ENCODE measurements at regions not wholly inside any gene's neighbourhood (a gene's known extent, or its start where the extent isn't known, plus 50 kb on each side); places are given as distances from the start of the nearest gene placed in this dataset.
A peak's percentile ranks its signal among the peaks of the same experiment; 100 is the strongest.

DNA sequence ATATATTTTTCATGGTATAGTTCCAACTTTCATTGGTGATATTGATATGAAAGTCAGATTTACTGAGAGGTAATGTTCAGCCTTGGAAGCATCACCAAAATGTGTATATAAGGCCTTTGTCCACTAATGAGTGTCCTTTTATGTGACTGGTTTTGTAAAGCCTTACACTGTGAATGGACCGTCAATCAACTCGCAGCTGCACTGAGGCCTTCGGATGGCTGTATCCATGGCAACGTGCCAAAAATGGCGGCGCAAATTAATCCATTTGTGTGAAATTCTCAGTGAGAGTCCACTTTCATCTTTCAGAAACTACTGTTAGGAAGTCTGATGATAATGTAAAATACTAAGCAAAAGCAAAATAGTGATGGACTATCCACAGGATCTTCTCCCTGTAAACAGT, 131.7 kb downstream of the SPCS3 start:
- TF ChIP-seq CTCF (conservative IDR thresholded peaks at IDR 0.05) = no peak
- peaks cover 12% of the 10 kb centered on the region for H3K36me3 Mint-ChIP-seq (ENCODE audit: low read depth)
- no peaks in the 10 kb centered on the region for H3K27me3 Mint-ChIP-seq (ENCODE audit: low read depth)
- peak overlapping the region; percentile 96 for H3K27ac Mint-ChIP-seq (ENCODE audit: unreplicated experiment)
- H3K4me3 Mint-ChIP-seq = peak overlapping the region; percentile 81
- peaks cover 9% of the 10 kb centered on the region for H3K9me3 Mint-ChIP-seq
- peak; percentile 60 for DNase-seq (ENCODE audit: low read depth, low spot score)
- H3K4me1 Mint-ChIP-seq = peaks cover 49% of the 10 kb centered on the region

DNA sequence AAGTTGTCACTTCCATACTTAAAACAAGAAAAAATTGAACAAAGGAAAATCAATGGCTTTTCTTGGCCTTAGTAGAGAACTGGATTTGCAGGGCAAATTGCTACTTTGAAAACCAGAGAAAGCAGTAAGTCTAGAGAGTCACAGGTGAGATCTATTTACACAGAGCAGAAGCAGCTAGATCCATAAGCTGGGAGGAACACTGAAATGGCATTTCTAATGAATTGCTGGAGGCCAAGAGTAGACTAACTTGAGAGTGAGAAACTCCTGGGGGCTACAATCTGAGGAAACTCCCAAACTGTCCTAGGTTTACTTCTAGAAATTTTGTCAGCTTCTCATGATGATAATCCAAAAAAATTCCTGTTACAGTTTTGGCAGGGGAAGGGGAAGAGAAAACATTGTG, 133.3 kb downstream of the SPCS3 start:
- H3K9me3 Mint-ChIP-seq = peaks cover 9% of the 10 kb centered on the region
- peaks cover 45% of the 10 kb centered on the region for H3K4me1 Mint-ChIP-seq
- DNase-seq (ENCODE audit: low read depth, low spot score) = no peak
- no peak overlapping the region for H3K4me3 Mint-ChIP-seq
- peaks cover 15% of the 10 kb centered on the region for H3K36me3 Mint-ChIP-seq (ENCODE audit: low read depth)
- TF ChIP-seq CTCF (conservative IDR thresholded peaks at IDR 0.05) = no peak
- H3K27ac Mint-ChIP-seq (ENCODE audit: unreplicated experiment) = peak overlapping the region; percentile 10
- no peaks in the 10 kb centered on the region for H3K27me3 Mint-ChIP-seq (ENCODE audit: low read depth)

GRCh38 chr4:176453658-176454057, 133.9 kb downstream of the SPCS3 start:
- TF ChIP-seq CTCF (conservative IDR thresholded peaks at IDR 0.05) = no peak
- DNase-seq (ENCODE audit: low read depth, low spot score) = no peak
- no peaks in the 10 kb centered on the region for H3K27me3 Mint-ChIP-seq (ENCODE audit: low read depth)

GRCh38 chr4:176464748-176465147, 145.0 kb downstream of the SPCS3 start:
- TF ChIP-seq CTCF (conservative IDR thresholded peaks at IDR 0.05) = no peak
- Mint-ChIP-seq H3K9me3 (peaks cover 4% of the 10 kb centered on the region), H3K36me3 (ENCODE audit: low read depth) (peaks cover 3% of the 10 kb centered on the region), H3K4me3 (no peak overlapping the region), H3K27me3 (ENCODE audit: low read depth) (no peaks in the 10 kb centered on the region), H3K27ac (ENCODE audit: unreplicated experiment) (no peak overlapping the region), H3K4me1 (no peaks in the 10 kb centered on the region)
- no peak for DNase-seq (ENCODE audit: low read depth, low spot score)

More at GRCh38 chr4:176453658-176454057, 133.9 kb downstream of the SPCS3 start:
- peaks cover 45% of the 10 kb centered on the region for H3K4me1 Mint-ChIP-seq
- H3K27ac Mint-ChIP-seq (ENCODE audit: unreplicated experiment) = peak overlapping the region; percentile 10
- H3K36me3 Mint-ChIP-seq (ENCODE audit: low read depth) = peaks cover 15% of the 10 kb centered on the region
- peaks cover 9% of the 10 kb centered on the region for H3K9me3 Mint-ChIP-seq
- H3K4me3 Mint-ChIP-seq = no peak overlapping the region

DNA sequence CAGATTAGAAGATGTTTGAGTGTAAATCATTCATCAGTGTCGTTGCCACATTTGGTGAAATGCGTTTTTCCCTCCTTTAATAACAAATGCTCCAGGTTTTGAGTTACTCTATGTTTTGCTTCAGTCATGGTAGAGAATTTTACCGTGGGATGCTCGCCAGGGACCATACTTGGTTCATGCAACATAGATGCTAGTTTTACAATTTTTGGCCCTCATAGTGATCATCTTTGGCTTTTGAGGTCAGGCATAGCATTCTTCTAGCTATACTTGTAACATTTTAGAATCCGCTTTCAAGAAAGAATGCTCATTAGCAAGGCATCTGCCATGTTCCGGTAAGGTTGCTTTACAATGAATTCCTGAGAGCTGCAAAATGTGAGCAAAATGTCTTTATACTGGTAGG, 147.2 kb downstream of the SPCS3 start:
- H3K27ac Mint-ChIP-seq (ENCODE audit: unreplicated experiment) = no peak overlapping the region
- peaks cover 2% of the 10 kb centered on the region for H3K9me3 Mint-ChIP-seq
- no peak for TF ChIP-seq CTCF (conservative IDR thresholded peaks at IDR 0.05)
- no peaks in the 10 kb centered on the region for H3K4me1 Mint-ChIP-seq
- H3K36me3 Mint-ChIP-seq (ENCODE audit: low read depth) = no peaks in the 10 kb centered on the region
- no peak overlapping the region for H3K4me3 Mint-ChIP-seq
- no peaks in the 10 kb centered on the region for H3K27me3 Mint-ChIP-seq (ENCODE audit: low read depth)
- no peak for DNase-seq (ENCODE audit: low read depth, low spot score)

GRCh38 chr4:176469546-176469945, 149.8 kb downstream of the SPCS3 start:
- peaks cover 6% of the 10 kb centered on the region for H3K9me3 Mint-ChIP-seq
- no peak overlapping the region for H3K4me3 Mint-ChIP-seq
- DNase-seq (ENCODE audit: low read depth, low spot score) = no peak
- H3K4me1 Mint-ChIP-seq = no peaks in the 10 kb centered on the region
- no peak overlapping the region for H3K27ac Mint-ChIP-seq (ENCODE audit: unreplicated experiment)
- H3K36me3 Mint-ChIP-seq (ENCODE audit: low read depth) = no peaks in the 10 kb centered on the region
- no peak for TF ChIP-seq CTCF (conservative IDR thresholded peaks at IDR 0.05)
- no peaks in the 10 kb centered on the region for H3K27me3 Mint-ChIP-seq (ENCODE audit: low read depth)

All from neural crest cell (in vitro differentiated cells).